ENCODE measurements at regions not wholly inside any gene's neighbourhood (a gene's known extent, or its start where the extent isn't known, plus 50 kb on each side); places are given as distances from the start of the nearest gene placed in this dataset.

- no peak for DNase-seq
Measured at GRCh38 chr15:46576646-46577395, 942.0 kb downstream of the SQOR start.

- no peak for DNase-seq
Measured at GRCh38 chr15:46577767-46578166, 942.9 kb downstream of the SQOR start.

GRCh38 chr15:46580487-46580886 is 945.7 kb downstream of the SQOR start:
- DNase-seq, result no peak

- no peak for DNase-seq
Measured at GRCh38 chr15:46580924-46581323, 946.1 kb downstream of the SQOR start.

- no peak for DNase-seq
Measured at GRCh38 chr15:46589088-46589487, 954.3 kb downstream of the SQOR start.

GRCh38 chr15:46591462-46591861 is 956.6 kb downstream of the SQOR start:
- no peak for DNase-seq

GRCh38 chr15:46595016-46595415 is 960.2 kb downstream of the SQOR start:
- no peak for DNase-seq

- no peak for DNase-seq
Measured at GRCh38 chr15:46607077-46607476, 972.2 kb downstream of the SQOR start.

GRCh38 chr15:46616033-46616432 is 981.2 kb downstream of the SQOR start:
- no peak for DNase-seq

- DNase-seq, result no peak
Measured at GRCh38 chr15:46617507-46617906, 982.7 kb downstream of the SQOR start.

GRCh38 chr15:46618984-46619383 is 984.2 kb downstream of the SQOR start:
- DNase-seq, result no peak

- no peak for DNase-seq
Measured at GRCh38 chr15:46620392-46621013, 985.7 kb downstream of the SQOR start.

- DNase-seq, result no peak
Measured at GRCh38 chr15:46622851-46623250, 988.0 kb downstream of the SQOR start.

- no peak for DNase-seq
Measured at GRCh38 chr15:46636206-46636605, 1001.4 kb downstream of the SQOR start.

GRCh38 chr15:46644501-46645481 is 1010.0 kb downstream of the SQOR start:
- no peak for DNase-seq

GRCh38 chr15:46646490-46646889 is 1011.7 kb downstream of the SQOR start:
- DNase-seq, result no peak

- DNase-seq, result no peak
Measured at GRCh38 chr15:46647046-46647445, 1012.2 kb downstream of the SQOR start.

GRCh38 chr15:46652266-46652665 is 1017.4 kb downstream of the SQOR start:
- DNase-seq, result no peak

- no peak for DNase-seq
Measured at GRCh38 chr15:46654993-46655392, 1020.2 kb downstream of the SQOR start.

GRCh38 chr15:46660096-46660842 is 1025.4 kb downstream of the SQOR start:
- DNase-seq, result no peak

- DNase-seq, result no peak
Measured at GRCh38 chr15:46670258-46670657, 1035.4 kb downstream of the SQOR start.

GRCh38 chr15:46671336-46671735 is 1036.5 kb downstream of the SQOR start:
- no peak for DNase-seq

GRCh38 chr15:46672041-46672440 is 1037.2 kb downstream of the SQOR start:
- no peak for DNase-seq
